ENCODE measurements at regions not wholly inside any gene's neighbourhood (a gene's known extent, or its start where the extent isn't known, plus 50 kb on each side); places are given as distances from the start of the nearest gene placed in this dataset.

- 87 to 92% (median 91%) methylated on average over 7 of the region's 7 CpGs for WGBS, 4 donors
- Histone ChIP-seq H3K36me3 (replicated peaks in 1 of 2) (no peaks in the 10 kb centered on the region), H3K4me3 (no peak overlapping the region), H3K9me3 (replicated peaks in 1 of 3) (no peaks in the 10 kb centered on the region), H3K4me1 (replicated peaks in 1 of 2) (no peaks in the 10 kb centered on the region), H3K27ac (no peak overlapping the region), H3K27me3 (no peaks in the 10 kb centered on the region)
- TF ChIP-seq CTCF (IDR thresholded peaks at IDR 0.05) (no peak), POLR2A (IDR thresholded peaks at IDR 0.05) (no peak)
- no peak for DNase-seq
- intact Hi-C loops (cut with DNase I) = no loop called here
Observed at GRCh38 chr22:48453171-48453570, 1374.5 kb downstream of the BRD1 start.

- intact Hi-C loops (cut with DNase I) = no loop called here
- Histone ChIP-seq H3K9me3 (replicated peaks in 1 of 3) (no peaks in the 10 kb centered on the region), H3K4me1 (replicated peaks in 1 of 2) (no peaks in the 10 kb centered on the region), H3K36me3 (replicated peaks in 1 of 2) (no peaks in the 10 kb centered on the region), H3K27ac (no peak overlapping the region), H3K27me3 (no peaks in the 10 kb centered on the region), H3K4me3 (no peak overlapping the region)
- DNase-seq = no peak
- 82 to 94% (median 86%) methylated on average over 7 to 10 of the region's 10 CpGs for WGBS, 4 donors
- TF ChIP-seq POLR2A (IDR thresholded peaks at IDR 0.05) (no peak), CTCF (IDR thresholded peaks at IDR 0.05) (no peak)
Observed at GRCh38 chr22:48452766-48453165, 1374.9 kb downstream of the BRD1 start.

- no peak overlapping the region for H3K4me3 ChIP-seq
- H3K36me3 ChIP-seq (replicated peaks in 1 of 2) = no peaks in the 10 kb centered on the region
- 76 to 88% (median 86%) methylated on average over 6 to 11 of the region's 11 CpGs for WGBS, 4 donors
- no peak for DNase-seq
- H3K4me1 ChIP-seq (replicated peaks in 1 of 2) = no peaks in the 10 kb centered on the region
- no peak overlapping the region for H3K27ac ChIP-seq
- intact Hi-C loops (cut with DNase I) = no loop called here
- no peaks in the 10 kb centered on the region for H3K27me3 ChIP-seq
- H3K9me3 ChIP-seq (replicated peaks in 1 of 3) = no peaks in the 10 kb centered on the region
- TF ChIP-seq POLR2A (IDR thresholded peaks at IDR 0.05) (no peak), CTCF (IDR thresholded peaks at IDR 0.05) (no peak)
Observed at GRCh38 chr22:48451891-48452290, 1375.8 kb downstream of the BRD1 start.

- no peaks in the 10 kb centered on the region for H3K36me3 ChIP-seq (replicated peaks in 1 of 2)
- no peak overlapping the region for H3K4me3 ChIP-seq
- no peak for DNase-seq
- H3K27me3 ChIP-seq = no peaks in the 10 kb centered on the region
- intact Hi-C loops (cut with DNase I) = no loop called here
- H3K27ac ChIP-seq = no peak overlapping the region
- no peaks in the 10 kb centered on the region for H3K4me1 ChIP-seq (replicated peaks in 1 of 2)
- WGBS, 4 donors = 64 to 76% (median 70%) methylated on average over 7 to 13 of the region's 13 CpGs
- TF ChIP-seq CTCF (IDR thresholded peaks at IDR 0.05) = no peak
- TF ChIP-seq POLR2A (IDR thresholded peaks at IDR 0.05) = no peak
- no peaks in the 10 kb centered on the region for H3K9me3 ChIP-seq (replicated peaks in 1 of 3)
Observed at GRCh38 chr22:48450188-48450825, 1377.4 kb downstream of the BRD1 start.

Data from adrenal gland (tissue), 9 donors.